ENCODE measurements at regions not wholly inside any gene's neighbourhood (a gene's known extent, or its start where the extent isn't known, plus 50 kb on each side); places are given as distances from the start of the nearest gene placed in this dataset.

GRCh38 chr7:63071396-63071795 is 927.3 kb upstream of the ZNF722 start:
- TF ChIP-seq USF1 (CRISPR knock-in tag; IDR thresholded peaks at IDR 0.05) (no peak), ATF2 (CRISPR knock-in tag; IDR thresholded peaks at IDR 0.05; ENCODE audit: borderline replicate concordance, low read depth) (no peak), E2F1 (CRISPR knock-in tag; IDR thresholded peaks at IDR 0.05) (no peak), PREB (CRISPR knock-in tag; IDR thresholded peaks at IDR 0.05; ENCODE audit: borderline replicate concordance) (no peak), NR3C1 (CRISPR knock-in tag; conservative IDR thresholded peaks at IDR 0.05; ENCODE audit: low read depth) (no peak)
- TF ChIP-seq, protein P1, sequence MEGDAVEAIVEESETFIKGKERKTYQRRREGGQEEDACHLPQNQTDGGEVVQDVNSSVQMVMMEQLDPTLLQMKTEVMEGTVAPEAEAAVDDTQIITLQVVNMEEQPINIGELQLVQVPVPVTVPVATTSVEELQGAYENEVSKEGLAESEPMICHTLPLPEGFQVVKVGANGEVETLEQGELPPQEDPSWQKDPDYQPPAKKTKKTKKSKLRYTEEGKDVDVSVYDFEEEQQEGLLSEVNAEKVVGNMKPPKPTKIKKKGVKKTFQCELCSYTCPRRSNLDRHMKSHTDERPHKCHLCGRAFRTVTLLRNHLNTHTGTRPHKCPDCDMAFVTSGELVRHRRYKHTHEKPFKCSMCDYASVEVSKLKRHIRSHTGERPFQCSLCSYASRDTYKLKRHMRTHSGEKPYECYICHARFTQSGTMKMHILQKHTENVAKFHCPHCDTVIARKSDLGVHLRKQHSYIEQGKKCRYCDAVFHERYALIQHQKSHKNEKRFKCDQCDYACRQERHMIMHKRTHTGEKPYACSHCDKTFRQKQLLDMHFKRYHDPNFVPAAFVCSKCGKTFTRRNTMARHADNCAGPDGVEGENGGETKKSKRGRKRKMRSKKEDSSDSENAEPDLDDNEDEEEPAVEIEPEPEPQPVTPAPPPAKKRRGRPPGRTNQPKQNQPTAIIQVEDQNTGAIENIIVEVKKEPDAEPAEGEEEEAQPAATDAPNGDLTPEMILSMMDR (IDR thresholded peaks at IDR 0.05): no peak
- TF ChIP-seq, protein P2, sequence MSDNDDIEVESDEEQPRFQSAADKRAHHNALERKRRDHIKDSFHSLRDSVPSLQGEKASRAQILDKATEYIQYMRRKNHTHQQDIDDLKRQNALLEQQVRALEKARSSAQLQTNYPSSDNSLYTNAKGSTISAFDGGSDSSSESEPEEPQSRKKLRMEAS (CRISPR knock-in tag; IDR thresholded peaks at IDR 0.05): no peak
- TF ChIP-seq, protein P3, sequence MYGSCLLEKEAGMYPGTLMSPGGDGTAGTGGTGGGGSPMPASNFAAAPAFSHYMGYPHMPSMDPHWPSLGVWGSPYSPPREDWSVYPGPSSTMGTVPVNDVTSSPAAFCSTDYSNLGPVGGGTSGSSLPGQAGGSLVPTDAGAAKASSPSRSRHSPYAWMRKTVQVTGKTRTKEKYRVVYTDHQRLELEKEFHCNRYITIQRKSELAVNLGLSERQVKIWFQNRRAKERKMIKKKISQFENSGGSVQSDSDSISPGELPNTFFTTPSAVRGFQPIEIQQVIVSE (CRISPR knock-in tag; IDR thresholded peaks at IDR 0.05; ENCODE audit: borderline replicate concordance): no peak
- TF ChIP-seq, protein P4, sequence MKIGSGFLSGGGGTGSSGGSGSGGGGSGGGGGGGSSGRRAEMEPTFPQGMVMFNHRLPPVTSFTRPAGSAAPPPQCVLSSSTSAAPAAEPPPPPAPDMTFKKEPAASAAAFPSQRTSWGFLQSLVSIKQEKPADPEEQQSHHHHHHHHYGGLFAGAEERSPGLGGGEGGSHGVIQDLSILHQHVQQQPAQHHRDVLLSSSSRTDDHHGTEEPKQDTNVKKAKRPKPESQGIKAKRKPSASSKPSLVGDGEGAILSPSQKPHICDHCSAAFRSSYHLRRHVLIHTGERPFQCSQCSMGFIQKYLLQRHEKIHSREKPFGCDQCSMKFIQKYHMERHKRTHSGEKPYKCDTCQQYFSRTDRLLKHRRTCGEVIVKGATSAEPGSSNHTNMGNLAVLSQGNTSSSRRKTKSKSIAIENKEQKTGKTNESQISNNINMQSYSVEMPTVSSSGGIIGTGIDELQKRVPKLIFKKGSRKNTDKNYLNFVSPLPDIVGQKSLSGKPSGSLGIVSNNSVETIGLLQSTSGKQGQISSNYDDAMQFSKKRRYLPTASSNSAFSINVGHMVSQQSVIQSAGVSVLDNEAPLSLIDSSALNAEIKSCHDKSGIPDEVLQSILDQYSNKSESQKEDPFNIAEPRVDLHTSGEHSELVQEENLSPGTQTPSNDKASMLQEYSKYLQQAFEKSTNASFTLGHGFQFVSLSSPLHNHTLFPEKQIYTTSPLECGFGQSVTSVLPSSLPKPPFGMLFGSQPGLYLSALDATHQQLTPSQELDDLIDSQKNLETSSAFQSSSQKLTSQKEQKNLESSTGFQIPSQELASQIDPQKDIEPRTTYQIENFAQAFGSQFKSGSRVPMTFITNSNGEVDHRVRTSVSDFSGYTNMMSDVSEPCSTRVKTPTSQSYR (CRISPR knock-in tag; IDR thresholded peaks at IDR 0.05): no peak

Data from WTC11 (cell line).